SK-N-SH (cell line): ENCODE measurements at regions not wholly inside any gene's neighbourhood (a gene's known extent, or its start where the extent isn't known, plus 50 kb on each side); places are given as distances from the start of the nearest gene placed in this dataset.

Experiments
- CHD2 ChIP-seq: fragments of 150-350 bp; IDR thresholded peaks from 2 replicates; pipeline ENCODE4 v1.6.1; 2018; ENCODE audit warnings: low read length; ENCODE audit not compliant: partially characterized antibody
- NFIC ChIP-seq: IDR thresholded peaks from 2 replicates; pipeline ENCODE4 v1.4.0; 2012; ENCODE audit warnings: borderline replicate concordance
- POLR2AphosphoS5 ChIP-seq: IDR thresholded peaks from 2 replicates; pipeline ENCODE4 v1.6.1; 2012; ENCODE audit warnings: low read depth, low read length
- RCOR1 ChIP-seq: fragments of 150-350 bp; IDR thresholded peaks from 2 replicates; pipeline ENCODE4 v1.6.1; 2017; ENCODE audit warnings: antibody characterized with exemption, low read length
- RXRA ChIP-seq: IDR thresholded peaks from 2 replicates; pipeline ENCODE4 v1.4.0; 2012; ENCODE audit warnings: low read depth, mild to moderate bottlenecking, borderline replicate concordance
- TAF1 ChIP-seq: IDR thresholded peaks from 2 replicates; pipeline ENCODE4 v1.6.1; 2012; ENCODE audit warnings: low read depth, mild to moderate bottlenecking, low read length, moderate library complexity, borderline replicate concordance
- TF ChIP-seq, protein P1 (sequence below): fragments of 200-600 bp; sonication (generic); IDR thresholded peaks from 2 replicates; pipeline ENCODE4 v1.6.1; 2017; ENCODE audit warnings: antibody characterized with exemption, mild to moderate bottlenecking, moderate library complexity

DNA sequence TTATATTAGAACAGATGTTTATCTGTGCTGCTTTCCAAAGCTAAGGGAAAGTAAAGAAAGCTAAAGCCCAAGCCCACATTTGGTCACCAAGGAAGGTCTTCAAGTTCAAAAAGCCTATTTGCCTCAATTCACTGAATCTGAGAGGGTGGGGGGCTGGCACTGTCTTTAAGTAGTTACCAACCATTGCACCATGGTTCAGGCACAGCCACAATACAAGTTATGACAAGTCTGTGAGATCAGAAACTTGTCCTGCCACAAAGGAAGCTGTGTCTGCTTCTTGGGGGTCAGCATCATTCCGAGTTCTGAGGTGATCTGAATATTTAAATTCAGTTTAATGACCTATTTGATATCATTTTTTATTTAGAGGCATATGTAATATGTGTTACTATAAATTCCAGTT is 78.3 kb upstream of the OPRM1 start:
- no peak for TF ChIP-seq RXRA
- TF ChIP-seq, protein P1, sequence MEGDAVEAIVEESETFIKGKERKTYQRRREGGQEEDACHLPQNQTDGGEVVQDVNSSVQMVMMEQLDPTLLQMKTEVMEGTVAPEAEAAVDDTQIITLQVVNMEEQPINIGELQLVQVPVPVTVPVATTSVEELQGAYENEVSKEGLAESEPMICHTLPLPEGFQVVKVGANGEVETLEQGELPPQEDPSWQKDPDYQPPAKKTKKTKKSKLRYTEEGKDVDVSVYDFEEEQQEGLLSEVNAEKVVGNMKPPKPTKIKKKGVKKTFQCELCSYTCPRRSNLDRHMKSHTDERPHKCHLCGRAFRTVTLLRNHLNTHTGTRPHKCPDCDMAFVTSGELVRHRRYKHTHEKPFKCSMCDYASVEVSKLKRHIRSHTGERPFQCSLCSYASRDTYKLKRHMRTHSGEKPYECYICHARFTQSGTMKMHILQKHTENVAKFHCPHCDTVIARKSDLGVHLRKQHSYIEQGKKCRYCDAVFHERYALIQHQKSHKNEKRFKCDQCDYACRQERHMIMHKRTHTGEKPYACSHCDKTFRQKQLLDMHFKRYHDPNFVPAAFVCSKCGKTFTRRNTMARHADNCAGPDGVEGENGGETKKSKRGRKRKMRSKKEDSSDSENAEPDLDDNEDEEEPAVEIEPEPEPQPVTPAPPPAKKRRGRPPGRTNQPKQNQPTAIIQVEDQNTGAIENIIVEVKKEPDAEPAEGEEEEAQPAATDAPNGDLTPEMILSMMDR = no peak
- TF ChIP-seq TAF1 = no peak
- TF ChIP-seq CHD2 = no peak
- TF ChIP-seq RCOR1 = no peak
- TF ChIP-seq NFIC = no peak
- no peak for TF ChIP-seq POLR2AphosphoS5
